NCI-H146 treated with DMSO at 0.1 percent for 48 hours (cell line): ENCODE measurements at regions not wholly inside any gene's neighbourhood (a gene's known extent, or its start where the extent isn't known, plus 50 kb on each side); places are given as distances from the start of the nearest gene placed in this dataset.
"Not testable (repeated sequence)": the region's sequence is repeated elsewhere in the genome, so short reads cannot be mapped to it uniquely, and the experiment has no call there.

Experiments
- DNase-seq: peaks from one replicate; lab custom pipeline; 2025; ENCODE audit not compliant: unreplicated experiment; lab: John Stamatoyannopoulos, UW

DNA sequence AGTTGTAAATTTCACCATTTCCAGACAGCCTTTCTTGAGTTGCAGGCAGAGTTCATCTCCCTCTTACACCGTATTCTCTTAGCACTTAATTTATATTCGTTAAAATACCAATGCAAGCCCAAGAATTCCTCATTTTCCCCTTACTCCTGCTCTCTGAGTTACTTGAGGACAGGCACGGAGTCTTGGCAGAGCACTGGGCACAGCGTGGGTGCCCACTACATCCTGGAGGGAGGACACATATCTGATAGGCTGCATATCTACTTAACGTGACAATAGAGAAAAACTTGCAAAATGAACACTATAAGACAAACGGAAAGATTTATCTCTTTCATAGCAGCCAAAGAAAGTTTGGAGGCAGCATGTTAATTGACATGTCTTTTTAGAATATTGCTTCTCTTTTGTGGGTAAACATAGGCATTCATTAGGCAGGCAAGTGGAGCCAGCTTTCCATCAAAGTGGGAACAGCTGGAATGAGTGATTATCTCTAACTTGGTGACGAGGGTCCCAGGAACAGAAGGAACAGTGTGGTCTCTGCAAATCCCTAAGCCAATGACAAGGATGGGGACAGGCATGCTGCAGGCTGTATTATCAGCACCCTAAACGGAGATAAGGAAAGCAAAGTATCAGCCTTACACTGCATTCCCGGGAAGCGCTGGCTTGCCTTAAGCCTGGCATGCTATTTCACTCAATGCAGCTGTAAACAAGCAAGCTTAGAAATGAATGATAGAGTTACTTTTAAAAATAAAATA is 116.5 kb downstream of the RTP4 start:
- no peak for DNase-seq

DNA sequence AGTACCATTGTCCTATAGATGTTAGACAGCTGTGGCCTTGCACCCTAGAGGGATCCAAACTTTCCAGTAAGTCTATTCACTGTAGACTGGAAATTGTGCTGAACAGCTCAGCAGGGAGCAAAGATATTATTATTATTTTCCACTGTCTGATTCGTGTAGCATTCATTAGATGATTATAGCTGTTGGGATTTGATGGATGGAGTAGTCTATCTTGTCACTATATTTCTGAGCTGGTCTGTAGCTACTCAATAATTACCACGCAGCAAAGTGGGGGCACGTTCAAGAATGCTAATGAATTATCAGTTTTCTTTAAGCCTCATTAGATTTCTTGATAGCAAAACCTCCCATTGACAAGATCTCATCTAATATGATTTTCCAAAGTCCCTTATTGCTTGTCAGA is 113.2 kb downstream of the RTP4 start:
- no peak for DNase-seq

DNA sequence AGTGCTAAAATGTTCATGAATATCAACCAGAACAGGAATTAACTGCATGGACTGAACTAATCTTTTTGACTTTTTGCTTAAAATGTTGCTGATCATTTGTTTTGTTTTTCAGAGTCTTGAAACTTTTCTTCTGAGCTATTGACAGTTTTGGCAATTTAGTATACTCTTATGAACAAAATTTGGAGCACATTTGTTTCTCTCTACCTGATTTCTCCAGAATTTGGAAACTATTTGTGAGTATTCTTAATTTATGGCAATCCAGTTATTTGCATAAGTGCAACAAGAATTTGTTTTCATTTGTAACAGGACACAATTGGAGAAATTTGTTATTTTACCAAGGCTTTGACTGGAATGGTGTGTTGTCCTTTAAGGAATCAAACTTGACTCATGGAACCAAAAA is 107.4 kb downstream of the RTP4 start:
- DNase-seq = not testable (repeated sequence)

DNA sequence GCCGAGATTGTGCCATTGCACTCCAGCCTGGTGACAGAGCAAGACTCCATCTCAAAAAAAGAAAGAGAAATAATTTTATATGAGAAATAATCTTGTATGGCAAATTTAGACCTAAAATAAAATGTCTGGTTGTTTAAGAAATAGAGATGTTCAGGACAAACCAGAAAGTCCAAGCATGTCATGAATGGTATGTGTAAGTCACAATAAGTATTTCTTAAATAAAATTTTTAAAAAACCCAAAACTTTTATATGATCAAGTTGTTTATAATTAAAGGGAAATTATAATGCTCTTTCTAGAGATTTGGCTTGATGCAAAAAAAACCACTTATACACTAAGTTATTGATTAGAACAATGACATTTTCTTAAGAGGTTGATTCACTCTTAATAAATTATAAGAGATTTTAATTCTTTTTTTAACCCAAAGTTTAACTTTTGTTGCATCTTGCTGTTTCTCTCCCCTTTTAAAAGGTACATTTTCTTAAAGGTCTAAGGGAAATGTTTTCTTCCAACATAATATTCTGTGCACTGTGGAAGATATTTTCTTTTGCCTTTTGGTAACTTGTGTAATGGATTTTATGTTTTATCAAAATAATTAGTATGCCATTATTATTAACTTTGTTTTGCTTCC is 105.7 kb downstream of the RTP4 start:
- no peak for DNase-seq

DNA sequence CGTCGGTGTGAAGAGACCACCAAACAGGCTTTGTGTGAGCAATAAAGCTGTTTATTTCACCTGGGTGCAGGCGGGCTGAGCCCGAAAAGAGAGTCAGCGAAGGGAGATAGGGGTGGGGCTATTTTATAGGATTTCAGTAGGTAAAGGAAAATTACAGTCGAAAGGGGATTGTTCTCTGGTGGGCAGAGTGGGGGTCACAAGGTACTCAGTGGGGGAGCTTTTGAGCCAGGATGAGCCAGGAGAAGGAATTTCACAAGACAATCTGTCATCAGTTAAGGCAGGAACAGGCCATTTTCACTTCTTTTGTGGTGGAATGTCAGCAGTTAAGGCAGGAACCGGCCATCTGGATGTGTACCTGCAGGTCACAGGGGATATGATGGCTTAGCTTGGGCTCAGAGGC is 98.1 kb downstream of the RTP4 start:
- DNase-seq = not testable (repeated sequence)

DNA sequence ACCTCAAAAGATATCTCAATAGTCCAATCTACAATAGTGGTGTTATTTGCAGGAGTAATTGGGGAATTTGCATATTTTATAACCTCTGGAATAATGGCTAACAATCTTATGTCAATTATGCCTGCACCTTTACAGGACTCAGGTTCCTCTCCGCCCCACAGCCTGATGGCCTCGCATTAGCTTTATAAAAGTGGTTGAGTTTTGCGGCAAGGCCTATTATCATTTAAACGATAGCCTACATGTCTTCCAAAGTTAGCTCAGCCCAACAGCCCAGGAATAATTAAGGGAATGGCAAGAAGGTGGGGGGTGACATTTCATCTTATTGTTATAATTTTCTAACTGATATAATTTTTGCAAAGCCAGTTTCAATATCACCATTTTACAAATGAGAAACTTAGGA is 97.3 kb downstream of the RTP4 start:
- DNase-seq = no peak

DNA sequence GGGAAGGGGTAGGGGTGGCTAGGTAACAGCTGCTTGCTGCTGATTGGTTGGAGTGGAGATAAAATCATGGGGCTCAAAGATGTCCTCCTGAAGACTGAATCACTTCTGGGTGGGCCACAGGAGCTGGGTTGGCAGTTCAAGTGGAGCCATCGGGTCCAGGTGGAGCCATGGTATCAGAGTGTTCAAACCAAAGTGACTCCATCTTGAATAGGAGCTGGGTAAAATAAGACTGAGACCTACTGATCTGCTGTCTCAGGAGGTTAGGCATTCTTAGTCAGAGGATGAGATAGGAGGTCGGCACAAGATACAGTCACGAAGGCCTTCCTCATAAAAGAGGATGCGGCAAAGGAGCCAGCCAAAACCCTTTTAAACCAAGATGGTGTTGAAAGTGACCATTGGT is 96.5 kb downstream of the RTP4 start:
- DNase-seq = no peak

DNA sequence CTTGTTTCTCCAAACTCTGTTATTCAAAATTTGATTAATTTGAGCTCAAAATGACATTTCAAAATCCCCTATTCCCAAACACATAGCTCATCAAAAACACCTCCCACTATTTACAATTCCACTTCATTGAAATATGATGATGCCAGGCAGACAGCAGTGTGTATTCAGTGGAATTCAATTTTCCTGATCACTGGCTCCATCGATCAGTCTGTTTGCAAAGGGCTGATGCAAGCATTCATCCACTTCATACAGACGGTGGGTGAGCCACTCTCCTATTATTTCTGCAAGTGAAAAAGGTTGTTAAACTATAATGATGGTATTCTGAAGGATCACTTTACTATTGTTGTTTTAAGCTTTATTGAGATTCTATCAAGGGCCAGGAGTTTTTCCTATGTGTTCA is 90.7 kb downstream of the RTP4 start:
- DNase-seq = no peak

DNA sequence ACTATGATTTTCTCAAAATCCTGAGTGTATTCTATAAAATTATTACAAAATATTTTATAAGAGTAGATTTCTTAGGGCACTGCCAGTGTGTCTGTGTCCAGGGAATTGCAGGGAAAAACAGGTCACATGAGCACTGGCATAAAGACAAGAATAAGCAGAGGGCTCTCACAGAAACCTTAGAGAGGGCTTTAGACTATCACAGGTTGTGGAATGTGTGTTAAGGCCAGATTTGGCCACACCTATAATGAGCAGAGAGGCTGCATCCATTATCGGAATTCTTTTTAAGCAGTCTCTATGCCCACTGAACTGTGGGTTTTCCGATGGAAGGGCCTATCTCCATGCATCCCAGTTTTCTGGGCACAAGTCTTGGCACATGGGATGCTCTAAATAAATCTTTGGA is 90.2 kb downstream of the RTP4 start:
- DNase-seq = no peak

DNA sequence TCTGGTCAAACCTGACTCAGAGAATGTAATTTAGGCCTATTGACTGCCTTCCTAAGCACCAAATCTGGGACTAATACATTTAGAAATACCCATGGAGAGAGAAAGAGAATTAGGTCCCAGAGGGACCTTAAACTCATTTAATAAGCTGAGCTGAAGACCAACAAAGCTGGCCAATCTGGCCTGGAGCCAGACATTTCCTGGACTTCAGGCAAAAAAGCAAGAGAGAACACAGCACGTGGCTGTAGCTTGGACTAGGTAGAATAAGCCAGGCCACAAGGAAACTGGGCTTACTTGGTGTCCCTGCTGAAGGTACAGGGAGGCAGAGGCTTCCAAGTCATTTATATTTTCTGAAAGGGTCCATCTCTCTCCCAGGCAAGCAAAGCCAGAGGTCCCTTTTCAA is 88.1 kb downstream of the RTP4 start:
- no peak for DNase-seq

DNA sequence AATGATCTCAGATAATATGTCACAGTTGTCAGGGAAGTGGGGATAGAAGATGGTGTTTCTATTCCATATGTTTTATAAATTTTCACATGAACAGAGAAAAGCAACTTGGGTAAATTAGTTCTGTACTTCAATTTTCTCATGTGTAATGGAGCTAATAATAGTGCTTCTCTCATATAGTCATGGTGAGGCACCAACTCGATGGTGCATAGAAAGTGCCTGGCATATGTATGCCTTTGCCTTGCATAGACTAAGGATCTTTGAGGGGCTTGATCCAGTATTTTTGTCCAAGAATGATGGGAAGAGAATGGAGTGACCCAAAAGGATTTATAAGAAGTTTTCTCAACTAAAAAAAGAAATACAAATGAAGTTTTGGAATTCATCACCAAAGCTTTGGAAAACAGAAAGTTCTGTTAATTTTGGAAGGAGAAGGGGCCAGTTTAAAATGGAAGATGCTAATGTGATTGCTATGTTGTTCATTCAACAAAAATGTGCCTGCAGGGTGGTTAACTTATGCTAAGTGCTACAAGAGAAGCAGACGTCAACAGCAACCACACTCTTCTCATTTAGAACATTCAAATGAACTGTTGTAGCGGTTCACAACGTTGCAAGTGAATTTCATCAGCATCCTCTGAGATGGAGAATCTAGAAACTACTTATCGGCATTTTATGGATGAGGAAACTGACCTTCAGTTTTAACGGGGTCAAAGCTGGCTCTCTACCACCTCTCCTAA is 86.1 kb downstream of the RTP4 start:
- DNase-seq = no peak

DNA sequence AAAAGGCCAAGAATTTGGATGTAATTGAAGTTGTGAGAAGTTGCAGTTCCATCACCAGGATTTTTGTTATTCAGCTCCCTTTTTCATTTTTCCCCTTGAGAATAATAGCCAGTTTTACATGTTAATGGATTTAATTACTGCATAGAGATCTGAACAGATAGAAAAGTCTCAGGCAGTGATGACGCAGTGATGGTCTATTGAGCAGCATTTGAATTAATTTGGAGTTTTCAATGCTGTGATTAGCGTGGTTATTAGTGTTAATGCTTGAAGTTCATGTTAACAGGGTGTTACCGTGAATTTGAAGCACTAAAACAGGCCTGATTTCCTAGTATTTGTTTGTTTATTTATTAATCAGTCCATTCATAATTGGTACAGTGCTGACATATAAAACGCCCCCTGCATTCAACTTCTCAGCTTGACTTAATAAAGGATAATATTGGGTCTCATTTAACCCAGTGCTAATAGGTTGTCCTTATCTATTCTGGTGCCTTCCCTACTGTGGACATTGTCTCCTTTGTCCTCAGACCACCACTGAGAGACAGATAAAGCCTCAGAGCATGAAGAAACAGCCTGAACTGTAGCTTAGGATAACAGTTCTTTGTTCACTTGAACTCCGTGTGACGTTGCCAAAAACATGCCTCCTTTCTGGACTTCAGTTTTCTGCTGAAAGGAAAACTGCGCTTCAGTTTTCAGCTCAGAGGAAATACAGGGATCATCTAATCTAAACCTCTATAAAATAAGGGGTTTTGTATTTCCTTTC is 82.4 kb downstream of the RTP4 start:
- peak; percentile 35 for DNase-seq

DNA sequence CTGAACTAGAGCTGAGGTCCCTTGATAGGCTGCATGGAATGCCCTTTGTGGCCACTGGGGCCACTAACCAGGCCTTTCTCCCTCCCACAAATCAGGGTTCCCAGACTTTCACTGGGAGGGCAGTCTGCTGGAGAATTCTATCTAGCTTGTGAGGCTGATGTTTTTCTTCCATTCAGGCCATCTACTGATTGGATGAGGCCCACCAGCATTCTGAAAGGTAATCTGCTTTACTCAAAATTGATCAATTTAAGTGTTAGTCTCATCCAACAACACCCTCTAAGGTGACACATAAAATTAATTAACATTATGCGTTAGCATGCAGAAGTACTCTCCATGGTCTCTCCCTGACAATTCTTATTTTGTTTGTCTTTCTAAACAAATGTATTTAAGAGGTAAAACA is 80.5 kb downstream of the RTP4 start:
- DNase-seq = no peak

DNA sequence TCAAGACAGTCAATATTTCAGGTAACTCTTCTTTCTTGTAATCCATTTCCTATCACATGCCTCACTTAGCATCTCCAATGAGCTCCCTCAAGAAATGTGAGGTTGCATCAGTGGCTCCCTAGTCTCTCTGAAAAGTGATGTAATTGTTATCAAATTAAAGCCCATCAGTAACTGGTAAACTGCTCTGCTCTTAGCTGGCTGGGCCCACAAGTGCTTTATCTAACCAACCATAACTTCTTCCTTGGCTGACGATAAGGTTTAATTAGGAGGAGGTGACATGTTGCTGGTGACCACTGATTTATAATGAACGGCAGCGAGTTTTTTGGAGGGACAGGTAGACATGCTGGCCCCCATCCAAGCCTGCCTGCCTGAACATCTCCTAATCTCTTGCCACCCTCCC is 79.6 kb downstream of the RTP4 start:
- DNase-seq = no peak

DNA sequence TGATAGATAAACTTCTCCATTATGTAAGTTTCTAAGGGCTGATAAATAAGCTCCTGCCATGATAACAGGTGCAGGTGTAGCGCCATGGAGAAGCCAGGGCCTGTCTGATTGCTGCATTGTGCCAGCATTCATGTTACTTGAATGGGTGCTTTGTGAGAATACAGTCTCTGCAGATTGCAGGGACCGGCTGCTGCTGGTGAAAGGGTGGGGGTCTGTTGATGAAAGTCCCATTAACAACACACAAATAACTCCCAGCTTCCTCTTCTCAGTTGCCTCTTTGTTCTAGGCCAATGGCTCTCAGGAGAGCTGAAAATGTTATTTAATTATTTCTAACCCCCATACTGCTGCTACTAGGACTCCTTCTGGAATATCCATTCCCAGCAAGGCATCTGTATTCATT is 77.2 kb downstream of the RTP4 start:
- DNase-seq = no peak

DNA sequence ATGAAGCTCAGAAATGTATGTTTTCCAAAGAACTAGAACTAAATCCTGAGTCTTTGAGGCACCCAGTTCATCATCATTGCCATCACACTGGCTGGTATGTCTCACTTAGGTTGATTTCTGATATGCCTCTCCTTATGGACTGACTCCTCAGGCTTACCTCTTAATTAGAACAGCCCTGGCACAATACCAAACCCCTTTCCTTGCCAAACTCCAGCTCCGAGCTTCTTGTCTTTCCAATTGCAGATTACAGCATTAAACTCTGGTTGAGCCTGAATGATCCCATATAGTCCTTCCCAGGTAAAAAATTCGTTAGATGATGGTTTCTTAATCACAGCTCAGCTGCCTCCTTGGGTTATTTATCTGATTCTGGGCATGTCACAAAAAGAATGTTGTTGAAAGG is 66.3 kb downstream of the RTP4 start:
- no peak for DNase-seq

DNA sequence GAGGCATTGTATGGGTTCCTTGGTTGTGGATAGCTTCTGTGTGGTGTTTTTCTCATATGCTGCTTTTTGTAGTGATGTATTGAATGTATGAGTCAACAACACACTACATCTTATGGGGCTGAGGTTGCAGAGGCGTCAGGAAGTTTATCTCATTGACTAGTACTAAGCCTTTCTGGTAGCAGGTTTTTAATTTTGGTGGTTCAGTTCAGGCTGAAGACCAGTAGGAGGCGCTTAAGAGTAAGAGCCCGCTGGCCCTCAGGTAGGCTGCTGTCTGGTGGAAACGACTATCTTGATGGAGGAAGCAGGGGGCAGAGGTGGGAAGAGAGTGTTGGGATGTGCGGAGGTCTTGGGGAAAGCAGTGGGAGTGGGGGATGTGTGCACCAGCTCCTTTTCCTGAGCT is 62.4 kb downstream of the RTP4 start:
- DNase-seq = no peak
